ENCODE measurements at regions not wholly inside any gene's neighbourhood (a gene's known extent, or its start where the extent isn't known, plus 50 kb on each side); places are given as distances from the start of the nearest gene placed in this dataset.

GRCh38 chr13:20291675-20292074 lies 59.6 kb upstream of the GJB6 start:
- no peaks in the 10 kb centered on the region for H3K79me2 ChIP-seq (ENCODE audit: insufficient read depth, low read length)
- no peaks in the 10 kb centered on the region for H4K20me1 ChIP-seq (ENCODE audit: control insufficient read depth, insufficient read depth, insufficient read length)
- no peak overlapping the region for H3T11ph ChIP-seq (ENCODE audit: low read length)
- no peak overlapping the region for H2AK5ac ChIP-seq (ENCODE audit: insufficient read length, low read length)
- H2BK20ac ChIP-seq (ENCODE audit: low read depth, low read length, poor library complexity, severe bottlenecking): no peak overlapping the region
- H3K4me2 ChIP-seq (ENCODE audit: insufficient read depth, insufficient read length, low read length): no peak overlapping the region
- H3K18ac ChIP-seq (ENCODE audit: insufficient read length, low read depth, low read length): no peak overlapping the region
- 0 out of 7 replicates have a peak, but pooled peaks cover 0 to 2% (median 0%) of the 10 kb centered on the region in 3 experiments for H3K36me3 Mint-ChIP-seq (ENCODE audit: insufficient read depth in 1 of 3, low read depth in 3 of 3)
- H3K27me3 ChIP-seq (ENCODE audit: insufficient read depth, low read length): no peaks in the 10 kb centered on the region
- H3K27me3 Mint-ChIP-seq (ENCODE audit: low read depth): no peaks in the 10 kb centered on the region; the same call in 1 of the 2 replicates
- H3K9me3 Mint-ChIP-seq: peaks cover 7 to 8% of the 10 kb centered on the region in 2 experiments
- no peak overlapping the region for H2BK5ac ChIP-seq (ENCODE audit: insufficient read length, low read length)
- no peaks in the 10 kb centered on the region for H3K9me3 ChIP-seq (ENCODE audit: control insufficient read depth, low read depth, low read length)
- no peak overlapping the region for H4K8ac ChIP-seq (replicated peaks; ENCODE audit: insufficient read length, low read depth, low read length)
- H3K4ac ChIP-seq (ENCODE audit: low read depth, low read length): no peak overlapping the region
- no peaks in the 10 kb centered on the region for H3K79me1 ChIP-seq (ENCODE audit: insufficient read depth, low read depth, low read length, poor library complexity, severe bottlenecking)
- no peak for TF ChIP-seq CTCF (conservative IDR thresholded peaks at IDR 0.05)
- H3K56ac ChIP-seq (ENCODE audit: insufficient read length, low read depth, low read length): no peak overlapping the region
- H3K27ac Mint-ChIP-seq: no peak overlapping the region
- H3K27ac ChIP-seq (ENCODE audit: insufficient read length, low read depth, low read length): no peak overlapping the region
- no peaks in the 10 kb centered on the region for H3K23me2 ChIP-seq (ENCODE audit: insufficient read length, low read depth, low read length, poor library complexity, severe bottlenecking)
- no CpG with 5 or more reads among the region's 5 CpGs for WGBS (ENCODE audit: extremely low coverage, insufficient read length, low lambda C conversion rate)
- H3K9ac ChIP-seq (ENCODE audit: extremely low read depth, insufficient read length, low read length): no peak overlapping the region
- DNase-seq: no peak
- H3K23ac ChIP-seq (ENCODE audit: insufficient read length, low read depth, low read length): no peak overlapping the region
- H2BK15ac ChIP-seq (ENCODE audit: low read depth, low read length): no peak overlapping the region
- H2AFZ ChIP-seq (ENCODE audit: low read length): no peak overlapping the region
- H3K4me1 ChIP-seq (ENCODE audit: insufficient read depth, low read length): no peaks in the 10 kb centered on the region
- no peak overlapping the region for H3K4me3 Mint-ChIP-seq
- no peak overlapping the region for H3K14ac ChIP-seq (ENCODE audit: insufficient read depth, low read length)
- H2BK120ac ChIP-seq (ENCODE audit: low read depth, low read length, poor library complexity, severe bottlenecking): no peak overlapping the region
- no peak overlapping the region for H4K91ac ChIP-seq (ENCODE audit: insufficient read length, low read depth, low read length)
- H4K5ac ChIP-seq (ENCODE audit: insufficient read length, low read depth, low read length): no peak overlapping the region
- no peaks in the 10 kb centered on the region for H3K4me1 Mint-ChIP-seq
- no peak overlapping the region for H2BK12ac ChIP-seq (ENCODE audit: insufficient read length, low read depth, low read length)
